Embryonic facial prominence (tissue), 1 donor: ENCODE measurements at regions not wholly inside any gene's neighbourhood (a gene's known extent, or its start where the extent isn't known, plus 50 kb on each side); places are given as distances from the start of the nearest gene placed in this dataset.

Experiments
- DNase-seq: peaks from one replicate; pipeline ENCODE4 v3.0.0-alpha.2; 2016; ENCODE audit errors: extremely low spot score

- DNase-seq = no peak
Measured at GRCh38 chr7:41524876-41525275, 178.0 kb downstream of the INHBA start.

GRCh38 chr7:41520445-41520844, 182.4 kb downstream of the INHBA start:
- DNase-seq = no peak

GRCh38 chr7:41517771-41518170, 185.1 kb downstream of the INHBA start:
- no peak for DNase-seq

- DNase-seq = no peak
Measured at GRCh38 chr7:41508755-41509154, 194.1 kb downstream of the INHBA start.

GRCh38 chr7:41507686-41508268, 195.1 kb downstream of the INHBA start:
- no peak for DNase-seq

GRCh38 chr7:41504214-41504980, 198.5 kb downstream of the INHBA start:
- DNase-seq = no peak

- no peak for DNase-seq
Measured at GRCh38 chr7:41503438-41503837, 199.5 kb downstream of the INHBA start.

- no peak for DNase-seq
Measured at GRCh38 chr7:41501466-41501865, 201.4 kb downstream of the INHBA start.

GRCh38 chr7:41501006-41501405, 201.9 kb downstream of the INHBA start:
- DNase-seq = no peak

- DNase-seq = no peak
Measured at GRCh38 chr7:41492603-41493002, 210.3 kb downstream of the INHBA start.

- no peak for DNase-seq
Measured at GRCh38 chr7:41491883-41492471, 210.9 kb downstream of the INHBA start.

- no peak for DNase-seq
Measured at GRCh38 chr7:41491308-41491707, 211.6 kb downstream of the INHBA start.

GRCh38 chr7:41489885-41490284, 213.0 kb downstream of the INHBA start:
- DNase-seq = no peak

GRCh38 chr7:41487229-41487940, 215.5 kb downstream of the INHBA start:
- peak; percentile 13 for DNase-seq

GRCh38 chr7:41481353-41481752, 221.5 kb downstream of the INHBA start:
- no peak for DNase-seq

GRCh38 chr7:41478187-41478586, 224.7 kb downstream of the INHBA start:
- no peak for DNase-seq

GRCh38 chr7:41476460-41476803, 226.5 kb downstream of the INHBA start:
- DNase-seq = no peak

- DNase-seq = no peak
Measured at GRCh38 chr7:41475801-41476459, 227.0 kb downstream of the INHBA start.

- DNase-seq = no peak
Measured at GRCh38 chr7:41472427-41473125, 230.3 kb downstream of the INHBA start.

GRCh38 chr7:41470081-41470480, 232.8 kb downstream of the INHBA start:
- DNase-seq = no peak

- no peak for DNase-seq
Measured at GRCh38 chr7:41467596-41467995, 235.3 kb downstream of the INHBA start.
